ENCODE measurements at regions not wholly inside any gene's neighbourhood (a gene's known extent, or its start where the extent isn't known, plus 50 kb on each side); places are given as distances from the start of the nearest gene placed in this dataset.

DNA sequence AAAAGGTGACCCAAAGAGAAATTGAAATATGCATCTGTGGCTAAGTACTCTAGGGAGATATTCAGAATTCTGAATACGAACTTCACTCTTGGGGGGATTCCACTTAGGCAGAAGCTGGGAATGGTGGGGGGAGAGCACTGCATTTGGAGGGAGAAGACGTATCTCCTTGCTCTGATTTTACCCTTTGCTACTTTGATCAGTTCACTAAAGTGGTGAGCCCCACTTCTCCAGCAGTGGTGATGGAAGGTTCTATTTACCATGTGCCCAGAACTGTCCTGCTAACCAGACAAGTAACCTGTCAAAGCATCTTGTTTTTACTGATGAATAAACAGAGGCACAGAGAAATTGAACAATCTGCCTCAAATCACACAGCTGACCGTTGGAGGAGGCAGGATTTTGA is 483.4 kb downstream of the SIPA1L2 start:
- Histone ChIP-seq H3K27me3 (ENCODE audit: control insufficient read depth in 2 of 2, insufficient read depth in 2 of 2, low read length in 2 of 2) (no peaks in the 10 kb centered on the region), H4K20me1 (replicated peaks; ENCODE audit: control insufficient read depth, extremely low read depth, insufficient read depth, low read length) (no peaks in the 10 kb centered on the region), H2AFZ (ENCODE audit: low read depth, low read length) (no peak overlapping the region), H3K4me2 (ENCODE audit: insufficient read depth, low read length) (no peak overlapping the region), H3K9ac (replicated peaks; ENCODE audit: extremely low read depth, insufficient read depth, low read length) (no peak overlapping the region), H3K4me3 (replicated peaks in 1 of 3; ENCODE audit: insufficient read depth in 1 of 3, low read depth in 1 of 3, low read length in 3 of 3) (no peak overlapping the region), H3K36me3 (ENCODE audit: control insufficient read depth in 2 of 2, extremely low read depth in 1 of 2, insufficient read depth in 2 of 2, low read length in 2 of 2) (no peaks in the 10 kb centered on the region), H3K9me1 (replicated peaks; ENCODE audit: control insufficient read depth, extremely low read depth, insufficient read depth, low read length) (no peaks in the 10 kb centered on the region), H3K27ac (ENCODE audit: insufficient read depth, low read depth, low read length) (no peak overlapping the region), H3K79me2 (ENCODE audit: control insufficient read depth, insufficient read depth, low read length) (no peaks in the 10 kb centered on the region), H3K4me1 (ENCODE audit: control insufficient read depth, extremely low read depth, insufficient read depth, low read length) (peaks cover 22% of the 10 kb centered on the region), H3K9me3 (replicated peaks; ENCODE audit: control insufficient read depth, insufficient read depth, low read length) (no peaks in the 10 kb centered on the region)
- POLR2A ChIA-PET: no interaction called here
- intact Hi-C loops (cut with micrococcal nuclease) (no loop called here), dilution Hi-C loops (cut with MboI; ENCODE audit: extremely low pct_ligation_motif_present, low sequenced_read_pairs) (no loop called here)
- DNase-seq (ENCODE audit: low read depth, low spot score): no peak
- FAIRE-seq: no peak
- no peak for TF ChIP-seq POLR2A (IDR thresholded peaks at IDR 0.05; ENCODE audit: low read depth, low read length)
- no peak for TF ChIP-seq JUN (IDR thresholded peaks at IDR 0.05; ENCODE audit: borderline replicate concordance, insufficient read depth, insufficient read length, low read depth)
- TF ChIP-seq POLR2AphosphoS5 (IDR thresholded peaks at IDR 0.05; ENCODE audit: insufficient read depth, low read depth, low read length): no peak
- BruUV-seq (replicated peaks): no TSS peak
- CTCF ChIA-PET: no interaction called here

DNA sequence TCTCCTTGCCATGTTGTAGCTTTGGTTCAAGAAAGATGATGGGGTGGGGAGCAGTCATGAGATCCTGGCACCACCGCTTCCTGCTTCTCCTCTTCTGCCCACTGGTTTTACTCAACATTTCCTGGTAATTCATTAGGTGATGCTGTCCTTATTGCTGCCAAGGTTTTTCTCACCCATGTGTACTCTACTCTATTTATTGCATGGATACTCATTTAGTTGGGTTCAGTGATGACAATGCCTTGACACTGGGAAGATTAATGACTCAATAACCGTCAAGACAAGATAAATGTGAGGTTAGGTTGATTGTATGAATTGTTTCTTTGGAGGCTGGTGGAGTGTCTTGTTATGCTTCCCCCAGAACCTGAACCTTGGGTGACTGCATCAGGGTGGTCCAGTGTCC is 484.2 kb downstream of the SIPA1L2 start:
- ChIA-PET CTCF (no interaction called here), POLR2A (no interaction called here)
- H3K9me3 ChIP-seq (replicated peaks; ENCODE audit: control insufficient read depth, insufficient read depth, low read length): no peaks in the 10 kb centered on the region
- dilution Hi-C loops (cut with MboI; ENCODE audit: extremely low pct_ligation_motif_present, low sequenced_read_pairs): no loop called here
- H4K20me1 ChIP-seq (replicated peaks; ENCODE audit: control insufficient read depth, extremely low read depth, insufficient read depth, low read length): no peaks in the 10 kb centered on the region
- FAIRE-seq: no peak
- TF ChIP-seq EZH2 (IDR thresholded peaks at IDR 0.05; ENCODE audit: borderline replicate concordance, low read depth, low read length, severe bottlenecking) (no peak), GATA2 (IDR thresholded peaks at IDR 0.05; ENCODE audit: insufficient read depth, insufficient read length, low read depth, low read length) (no peak), POLR2A (IDR thresholded peaks at IDR 0.05; ENCODE audit: low read depth, low read length) (no peak), FOS (IDR thresholded peaks at IDR 0.05; ENCODE audit: borderline replicate concordance, insufficient read depth, low read length) (no peak), POLR2AphosphoS5 (IDR thresholded peaks at IDR 0.05; ENCODE audit: insufficient read depth, low read depth, low read length) (no peak), MYC (IDR thresholded peaks at IDR 0.05; ENCODE audit: low read depth, low read length) (no peak), JUN (IDR thresholded peaks at IDR 0.05; ENCODE audit: borderline replicate concordance, insufficient read depth, insufficient read length, low read depth) (no peak)
- TF ChIP-seq, protein P1, sequence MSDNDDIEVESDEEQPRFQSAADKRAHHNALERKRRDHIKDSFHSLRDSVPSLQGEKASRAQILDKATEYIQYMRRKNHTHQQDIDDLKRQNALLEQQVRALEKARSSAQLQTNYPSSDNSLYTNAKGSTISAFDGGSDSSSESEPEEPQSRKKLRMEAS (IDR thresholded peaks at IDR 0.05; ENCODE audit: insufficient read depth, insufficient read length): no peak
- TF ChIP-seq, protein P2, sequence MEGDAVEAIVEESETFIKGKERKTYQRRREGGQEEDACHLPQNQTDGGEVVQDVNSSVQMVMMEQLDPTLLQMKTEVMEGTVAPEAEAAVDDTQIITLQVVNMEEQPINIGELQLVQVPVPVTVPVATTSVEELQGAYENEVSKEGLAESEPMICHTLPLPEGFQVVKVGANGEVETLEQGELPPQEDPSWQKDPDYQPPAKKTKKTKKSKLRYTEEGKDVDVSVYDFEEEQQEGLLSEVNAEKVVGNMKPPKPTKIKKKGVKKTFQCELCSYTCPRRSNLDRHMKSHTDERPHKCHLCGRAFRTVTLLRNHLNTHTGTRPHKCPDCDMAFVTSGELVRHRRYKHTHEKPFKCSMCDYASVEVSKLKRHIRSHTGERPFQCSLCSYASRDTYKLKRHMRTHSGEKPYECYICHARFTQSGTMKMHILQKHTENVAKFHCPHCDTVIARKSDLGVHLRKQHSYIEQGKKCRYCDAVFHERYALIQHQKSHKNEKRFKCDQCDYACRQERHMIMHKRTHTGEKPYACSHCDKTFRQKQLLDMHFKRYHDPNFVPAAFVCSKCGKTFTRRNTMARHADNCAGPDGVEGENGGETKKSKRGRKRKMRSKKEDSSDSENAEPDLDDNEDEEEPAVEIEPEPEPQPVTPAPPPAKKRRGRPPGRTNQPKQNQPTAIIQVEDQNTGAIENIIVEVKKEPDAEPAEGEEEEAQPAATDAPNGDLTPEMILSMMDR (IDR thresholded peaks at IDR 0.05; ENCODE audit: extremely low read depth in 1 of 2, insufficient read depth in 1 of 2, low read depth in 1 of 2, low read length in 2 of 2): no peak
- no peaks in the 10 kb centered on the region for H3K27me3 ChIP-seq (ENCODE audit: control insufficient read depth in 2 of 2, insufficient read depth in 2 of 2, low read length in 2 of 2)
- no peak overlapping the region for H3K9ac ChIP-seq (replicated peaks; ENCODE audit: extremely low read depth, insufficient read depth, low read length)
- H3K4me1 ChIP-seq (ENCODE audit: control insufficient read depth, extremely low read depth, insufficient read depth, low read length): peaks cover 14% of the 10 kb centered on the region
- no TSS peak for BruUV-seq (replicated peaks)
- no peak overlapping the region for H3K4me3 ChIP-seq (replicated peaks in 1 of 3; ENCODE audit: insufficient read depth in 1 of 3, low read depth in 1 of 3, low read length in 3 of 3)
- no peak overlapping the region for H3K27ac ChIP-seq (ENCODE audit: insufficient read depth, low read depth, low read length)
- H2AFZ ChIP-seq (ENCODE audit: low read depth, low read length): no peak overlapping the region
- intact Hi-C loops (cut with micrococcal nuclease): no loop called here
- no peaks in the 10 kb centered on the region for H3K36me3 ChIP-seq (ENCODE audit: control insufficient read depth in 2 of 2, extremely low read depth in 1 of 2, insufficient read depth in 2 of 2, low read length in 2 of 2)
- DNase-seq (ENCODE audit: low read depth, low spot score): no peak
- no peaks in the 10 kb centered on the region for H3K9me1 ChIP-seq (replicated peaks; ENCODE audit: control insufficient read depth, extremely low read depth, insufficient read depth, low read length)
- H3K79me2 ChIP-seq (ENCODE audit: control insufficient read depth, insufficient read depth, low read length): no peaks in the 10 kb centered on the region
- no peak overlapping the region for H3K4me2 ChIP-seq (ENCODE audit: insufficient read depth, low read length)

All from endothelial cell of umbilical vein (primary cell).